ENCODE measurements at regions not wholly inside any gene's neighbourhood (a gene's known extent, or its start where the extent isn't known, plus 50 kb on each side); places are given as distances from the start of the nearest gene placed in this dataset.

GRCh38 chr10:28975891-28976531, 298.7 kb downstream of the BAMBI start:
- TF ChIP-seq, protein P1, sequence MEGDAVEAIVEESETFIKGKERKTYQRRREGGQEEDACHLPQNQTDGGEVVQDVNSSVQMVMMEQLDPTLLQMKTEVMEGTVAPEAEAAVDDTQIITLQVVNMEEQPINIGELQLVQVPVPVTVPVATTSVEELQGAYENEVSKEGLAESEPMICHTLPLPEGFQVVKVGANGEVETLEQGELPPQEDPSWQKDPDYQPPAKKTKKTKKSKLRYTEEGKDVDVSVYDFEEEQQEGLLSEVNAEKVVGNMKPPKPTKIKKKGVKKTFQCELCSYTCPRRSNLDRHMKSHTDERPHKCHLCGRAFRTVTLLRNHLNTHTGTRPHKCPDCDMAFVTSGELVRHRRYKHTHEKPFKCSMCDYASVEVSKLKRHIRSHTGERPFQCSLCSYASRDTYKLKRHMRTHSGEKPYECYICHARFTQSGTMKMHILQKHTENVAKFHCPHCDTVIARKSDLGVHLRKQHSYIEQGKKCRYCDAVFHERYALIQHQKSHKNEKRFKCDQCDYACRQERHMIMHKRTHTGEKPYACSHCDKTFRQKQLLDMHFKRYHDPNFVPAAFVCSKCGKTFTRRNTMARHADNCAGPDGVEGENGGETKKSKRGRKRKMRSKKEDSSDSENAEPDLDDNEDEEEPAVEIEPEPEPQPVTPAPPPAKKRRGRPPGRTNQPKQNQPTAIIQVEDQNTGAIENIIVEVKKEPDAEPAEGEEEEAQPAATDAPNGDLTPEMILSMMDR (IDR thresholded peaks at IDR 0.05; ENCODE audit: borderline replicate concordance, control extremely low read depth, extremely low read depth, insufficient read depth, missing control alignments), result no peak
- in situ Hi-C loops (cut with MboI; ENCODE audit: low sequenced_read_pairs, unreplicated experiment), result no loop called here
- no peak for DNase-seq (ENCODE audit: low spot score)

GRCh38 chr10:28977518-28977917, 300.2 kb downstream of the BAMBI start:
- DNase-seq (ENCODE audit: low spot score), result no peak
- TF ChIP-seq, protein P1 (IDR thresholded peaks at IDR 0.05; ENCODE audit: borderline replicate concordance, control extremely low read depth, extremely low read depth, insufficient read depth, missing control alignments), result no peak
- in situ Hi-C loops (cut with MboI; ENCODE audit: low sequenced_read_pairs, unreplicated experiment), result no loop called here

DNA sequence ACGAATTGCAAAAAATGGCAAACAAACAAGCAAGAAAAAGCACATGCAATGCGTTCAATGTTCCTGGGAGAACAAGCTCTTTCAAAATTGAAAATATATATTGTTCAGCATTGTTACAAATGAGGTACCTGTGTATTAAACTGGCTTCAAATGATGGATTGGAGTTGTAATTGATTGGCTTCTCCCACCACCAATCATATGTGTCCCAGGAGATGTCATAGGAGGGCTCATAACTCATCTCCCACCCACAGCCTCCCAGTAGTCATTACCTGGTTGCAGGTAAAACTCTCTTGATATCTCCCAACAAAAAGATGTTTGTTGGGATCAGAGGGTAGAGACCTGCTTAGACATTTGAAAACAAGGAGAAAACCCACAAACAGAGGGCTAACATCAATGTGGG, 302.9 kb downstream of the BAMBI start:
- TF ChIP-seq, protein P1 (IDR thresholded peaks at IDR 0.05; ENCODE audit: borderline replicate concordance, control extremely low read depth, extremely low read depth, insufficient read depth, missing control alignments), result no peak
- in situ Hi-C loops (cut with MboI; ENCODE audit: low sequenced_read_pairs, unreplicated experiment), result loop anchor here (10.0 kb wide), 1 partner anchor 295 kb away; no protein-coding TSS in a partner anchor
- DNase-seq (ENCODE audit: low spot score), result no peak

GRCh38 chr10:28981007-28981406, 303.7 kb downstream of the BAMBI start:
- in situ Hi-C loops (cut with MboI; ENCODE audit: low sequenced_read_pairs, unreplicated experiment), result loop anchor here (10.0 kb wide), 1 partner anchor 296 kb away; no protein-coding TSS in a partner anchor
- peak; percentile 28 for DNase-seq (ENCODE audit: low spot score)
- TF ChIP-seq, protein P1 (IDR thresholded peaks at IDR 0.05; ENCODE audit: borderline replicate concordance, control extremely low read depth, extremely low read depth, insufficient read depth, missing control alignments), result no peak

- in situ Hi-C loops (cut with MboI; ENCODE audit: low sequenced_read_pairs, unreplicated experiment), result loop anchor here (10.0 kb wide), 1 partner anchor 298 kb away; no protein-coding TSS in a partner anchor
- no peak for DNase-seq (ENCODE audit: low spot score)
- TF ChIP-seq, protein P1 (IDR thresholded peaks at IDR 0.05; ENCODE audit: borderline replicate concordance, control extremely low read depth, extremely low read depth, insufficient read depth, missing control alignments), result no peak
Measured at GRCh38 chr10:28982974-28983373, 305.7 kb downstream of the BAMBI start.

DNA sequence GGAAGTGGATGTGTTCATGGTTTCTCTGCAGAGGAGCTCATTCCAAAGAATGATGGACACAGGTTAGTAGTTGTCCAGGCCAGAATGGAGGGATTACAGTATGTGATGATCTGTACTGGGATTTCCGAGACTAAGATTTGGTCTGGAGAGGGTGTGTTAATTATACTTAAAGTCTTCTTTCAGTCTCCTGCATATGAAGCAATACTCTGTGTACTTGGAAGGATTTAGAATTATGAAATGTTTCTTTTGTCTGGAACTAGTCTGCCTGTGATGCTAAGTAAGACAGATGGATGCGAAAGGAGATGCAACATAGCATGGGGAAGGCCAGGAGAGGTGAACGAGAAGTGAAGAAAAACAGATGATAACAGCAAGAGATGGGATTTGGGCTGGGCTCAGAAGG, 305.1 kb upstream of the LYZL1 start:
- in situ Hi-C loops (cut with MboI; ENCODE audit: low sequenced_read_pairs, unreplicated experiment), result loop anchor here (10.0 kb wide), 1 partner anchor 299 kb away; no protein-coding TSS in a partner anchor
- DNase-seq (ENCODE audit: low spot score), result no peak
- TF ChIP-seq, protein P1 (IDR thresholded peaks at IDR 0.05; ENCODE audit: borderline replicate concordance, control extremely low read depth, extremely low read depth, insufficient read depth, missing control alignments), result no peak
